ENCODE measurements at regions not wholly inside any gene's neighbourhood (a gene's known extent, or its start where the extent isn't known, plus 50 kb on each side); places are given as distances from the start of the nearest gene placed in this dataset.

- ATAC-seq: no peak
- POLR2A ChIA-PET: no interaction called here
Observed at GRCh38 chr3:30555968-30556367, 50.4 kb upstream of the TGFBR2 start.

More at GRCh38 chr3:30555968-30556367, 50.4 kb upstream of the TGFBR2 start:
- intact Hi-C loops (cut with DNase I, micrococcal nuclease): no loop called here
- H3K4me3 Mint-ChIP-seq: no peak overlapping the region
- CTCF ChIA-PET: interaction anchor here (1.2 kb wide), 1 partner anchor 513 kb away, joined by 3 read pairs; no protein-coding TSS in a partner anchor
- no peak for DNase-seq
- peaks cover 30% of the 10 kb centered on the region for H3K4me1 Mint-ChIP-seq
- H3K36me3 Mint-ChIP-seq (ENCODE audit: low read depth): no peaks in the 10 kb centered on the region
- H3K9me3 Mint-ChIP-seq (ENCODE audit: low read depth): no peaks in the 10 kb centered on the region
- no peaks in the 10 kb centered on the region for H3K27me3 Mint-ChIP-seq
- H3K27ac Mint-ChIP-seq: no peak overlapping the region

All from activated CD4-positive, alpha-beta T cell treated with anti-CD3 and anti-CD28 coated beads for 36 hours (primary cell).